ENCODE measurements at regions not wholly inside any gene's neighbourhood (a gene's known extent, or its start where the extent isn't known, plus 50 kb on each side); places are given as distances from the start of the nearest gene placed in this dataset.

DNA sequence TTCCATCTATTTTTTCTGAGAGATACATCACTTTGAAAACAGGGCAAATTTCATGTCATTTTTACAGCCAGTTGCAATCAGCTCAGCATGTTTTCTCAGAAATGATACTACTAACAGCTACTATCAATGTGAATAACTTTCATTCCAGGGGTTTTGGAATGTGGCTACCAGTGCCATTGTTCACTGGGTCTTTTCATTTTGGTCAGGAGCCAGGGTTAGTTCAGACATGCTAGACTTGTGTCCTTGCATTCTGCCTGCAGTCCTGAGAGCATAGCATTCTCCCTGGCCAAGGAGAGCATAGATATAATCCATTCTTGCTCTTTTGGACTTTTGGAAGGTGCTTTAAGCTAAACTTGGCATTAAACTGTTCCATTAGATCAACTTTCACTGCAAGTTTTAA, 160.9 kb upstream of the NEBL start:
- H3K4me1 ChIP-seq = peaks cover 4% of the 10 kb centered on the region
- H3K4me3 ChIP-seq = no peak overlapping the region
- no peak for TF ChIP-seq POLR2A (IDR thresholded peaks at IDR 0.05)
- TF ChIP-seq CTCF (IDR thresholded peaks at IDR 0.05) = no peak
- H3K27ac ChIP-seq = no peak overlapping the region
- no peaks in the 10 kb centered on the region for H3K36me3 ChIP-seq (ENCODE audit: low read depth, missing control alignments)
- H3K9me3 ChIP-seq = no peaks in the 10 kb centered on the region
- intact Hi-C loops (cut with DNase I; ENCODE audit: low total_unique reads) = no loop called here
- DNase-seq = no peak
- H3K27me3 ChIP-seq = no peaks in the 10 kb centered on the region

GRCh38 chr10:21057436-21057835, 160.3 kb upstream of the NEBL start:
- peaks cover 4% of the 10 kb centered on the region for H3K4me1 ChIP-seq
- no peak for DNase-seq
- H3K27ac ChIP-seq = no peak overlapping the region
- no peak for TF ChIP-seq CTCF (IDR thresholded peaks at IDR 0.05)
- no peak for TF ChIP-seq POLR2A (IDR thresholded peaks at IDR 0.05)
- 68 to 72% methylated on average over 4 to 8 of the region's 8 CpGs for WGBS, 2 donors
- H3K27me3 ChIP-seq = no peaks in the 10 kb centered on the region
- no peak overlapping the region for H3K4me3 ChIP-seq
- H3K9me3 ChIP-seq = no peaks in the 10 kb centered on the region
- intact Hi-C loops (cut with DNase I; ENCODE audit: low total_unique reads) = no loop called here
- no peaks in the 10 kb centered on the region for H3K36me3 ChIP-seq (ENCODE audit: low read depth, missing control alignments)

DNA sequence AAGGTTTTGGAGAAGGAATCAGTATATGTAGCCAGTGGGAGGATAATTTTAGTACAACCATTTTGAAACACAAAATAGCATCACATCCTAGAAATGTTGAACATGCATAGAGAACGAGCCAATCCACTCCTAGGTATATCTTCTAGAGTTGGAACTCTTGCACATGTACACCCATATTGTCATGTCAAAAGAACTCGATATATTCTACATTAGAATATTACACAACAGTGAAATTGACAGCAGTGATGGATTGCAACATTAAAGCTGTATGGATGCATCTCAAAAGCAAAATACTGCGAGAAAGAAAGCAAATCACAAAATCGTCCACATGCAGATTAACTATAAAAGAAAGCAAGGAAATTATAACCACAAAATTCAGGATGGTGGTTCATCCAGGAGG, 159.3 kb upstream of the NEBL start:
- Histone ChIP-seq H3K27me3 (no peaks in the 10 kb centered on the region), H3K9me3 (no peaks in the 10 kb centered on the region), H3K4me1 (peaks cover 4% of the 10 kb centered on the region), H3K36me3 (ENCODE audit: low read depth, missing control alignments) (no peaks in the 10 kb centered on the region), H3K4me3 (no peak overlapping the region), H3K27ac (no peak overlapping the region)
- no peak for TF ChIP-seq CTCF (IDR thresholded peaks at IDR 0.05)
- TF ChIP-seq POLR2A (IDR thresholded peaks at IDR 0.05) = no peak
- WGBS, 2 donors = 70 to 84% methylated on average over 4 of the region's 4 CpGs
- no peak for DNase-seq
- intact Hi-C loops (cut with DNase I; ENCODE audit: low total_unique reads) = no loop called here

DNA sequence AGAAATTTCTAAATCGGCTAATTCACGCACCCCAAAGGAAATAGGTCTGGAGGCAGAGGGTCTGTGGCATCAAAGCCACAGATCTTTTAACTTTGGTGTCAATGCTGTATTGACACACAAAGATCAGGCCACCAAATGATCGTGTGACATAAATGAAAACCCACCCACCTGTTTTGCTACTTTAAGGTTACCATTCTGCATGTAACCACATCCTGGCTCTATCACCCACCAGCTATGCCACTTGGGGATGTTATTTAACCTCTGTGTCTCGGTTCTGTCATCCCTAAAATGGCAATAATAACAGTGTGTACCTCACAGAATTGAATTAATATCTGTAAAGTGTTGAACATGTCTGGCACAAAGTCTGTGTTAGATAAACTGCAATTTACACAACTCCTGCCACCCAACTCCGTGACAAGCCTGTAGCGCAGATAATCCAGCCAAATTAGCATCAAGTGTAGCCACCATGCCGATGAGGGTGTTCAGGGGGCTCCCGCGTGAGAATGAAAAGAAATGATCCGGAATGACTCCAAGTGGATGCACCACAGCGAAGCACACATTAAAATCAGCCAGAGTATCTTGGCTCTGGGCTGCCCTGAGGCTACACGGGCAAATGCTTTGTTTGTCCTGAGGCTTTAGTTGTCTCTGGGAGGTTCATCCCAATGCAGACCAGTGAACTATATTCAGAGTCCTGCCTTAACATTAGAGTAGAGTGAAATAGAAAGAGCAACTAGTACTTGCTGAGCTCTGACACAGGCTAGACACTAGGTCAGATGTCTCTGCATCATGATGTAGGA, 158.4 kb upstream of the NEBL start:
- no peak overlapping the region for H3K27ac ChIP-seq
- TF ChIP-seq POLR2A (IDR thresholded peaks at IDR 0.05) (no peak), CTCF (IDR thresholded peaks at IDR 0.05) (no peak)
- no peak overlapping the region for H3K4me3 ChIP-seq
- no peaks in the 10 kb centered on the region for H3K9me3 ChIP-seq
- WGBS, 2 donors = 63 to 65% methylated on average over 12 of the region's 12 CpGs
- H3K27me3 ChIP-seq = no peaks in the 10 kb centered on the region
- peaks cover 4% of the 10 kb centered on the region for H3K4me1 ChIP-seq
- no peak for DNase-seq
- no peaks in the 10 kb centered on the region for H3K36me3 ChIP-seq (ENCODE audit: low read depth, missing control alignments)
- intact Hi-C loops (cut with DNase I; ENCODE audit: low total_unique reads) = no loop called here
